B cell (primary cell): ENCODE measurements at regions not wholly inside any gene's neighbourhood (a gene's known extent, or its start where the extent isn't known, plus 50 kb on each side); places are given as distances from the start of the nearest gene placed in this dataset.

Source experiments
- CTCF ChIP-seq: fragments of 200-600 bp; IDR thresholded peaks from one replicate; pipeline ENCODE4 v1.8.0; 2022; ENCODE audit warnings: antibody characterized with exemption, mild to moderate bottlenecking
- EZH2 ChIP-seq: IDR thresholded peaks from 2 replicates; pipeline ENCODE4 v1.6.1; 2012; ENCODE audit warnings: borderline replicate concordance, low read depth, mild to moderate bottlenecking, moderate library complexity, low read length; ENCODE audit not compliant: insufficient read depth, poor library complexity, severe bottlenecking

DNA sequence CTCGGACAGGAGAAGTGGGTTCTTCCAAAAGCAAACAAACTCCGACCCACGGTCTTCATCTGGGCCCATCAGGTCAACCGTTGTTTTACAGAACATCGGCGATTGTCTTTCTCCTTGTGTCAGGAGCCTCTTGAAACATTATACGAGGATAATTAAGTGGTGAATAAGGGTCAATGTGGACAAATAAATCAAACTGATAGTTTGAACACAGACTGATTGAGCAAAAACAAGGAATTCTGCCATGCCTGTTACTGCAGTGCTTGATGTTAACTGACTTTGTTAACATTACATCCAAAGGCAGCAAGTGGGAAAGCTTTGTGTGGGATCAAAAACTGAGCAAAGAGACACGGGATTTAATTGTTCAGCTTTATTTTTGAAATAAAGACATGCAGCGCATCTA, 101.1 kb upstream of the IFNGR1 start:
- TF ChIP-seq CTCF (no peak), EZH2 (no peak)
